GDM1 (cell line): ENCODE measurements at regions not wholly inside any gene's neighbourhood (a gene's known extent, or its start where the extent isn't known, plus 50 kb on each side); places are given as distances from the start of the nearest gene placed in this dataset.
"Not testable (repeated sequence)": the region's sequence is repeated elsewhere in the genome, so short reads cannot be mapped to it uniquely, and the experiment has no call there.

Experiments used
- DNase-seq: peaks from one replicate; lab custom pipeline; 2025; lab: John Stamatoyannopoulos, UW

DNA sequence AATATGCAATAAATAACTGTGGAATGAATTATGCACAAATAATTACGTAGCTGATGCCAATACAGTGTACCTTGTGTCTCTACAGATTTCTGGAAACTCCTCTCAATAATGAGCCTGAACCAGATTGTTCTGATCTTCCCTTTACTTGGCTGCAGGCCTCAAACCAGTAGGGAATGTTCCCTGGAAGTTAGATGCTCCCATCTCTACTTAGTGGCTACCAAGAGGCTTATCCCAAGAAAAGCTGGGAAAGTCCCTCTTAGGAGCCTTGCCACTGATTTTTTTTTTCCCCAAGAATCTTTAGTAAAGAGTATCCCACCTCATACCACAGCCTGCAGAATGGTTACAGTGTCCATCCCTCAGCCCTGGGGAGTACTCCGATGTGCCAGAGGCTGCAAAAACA, 702.1 kb downstream of the RFPL4B start:
- DNase-seq: no peak

GRCh38 chr6:113050010-113050858, 703.1 kb downstream of the RFPL4B start:
- DNase-seq: no peak

DNA sequence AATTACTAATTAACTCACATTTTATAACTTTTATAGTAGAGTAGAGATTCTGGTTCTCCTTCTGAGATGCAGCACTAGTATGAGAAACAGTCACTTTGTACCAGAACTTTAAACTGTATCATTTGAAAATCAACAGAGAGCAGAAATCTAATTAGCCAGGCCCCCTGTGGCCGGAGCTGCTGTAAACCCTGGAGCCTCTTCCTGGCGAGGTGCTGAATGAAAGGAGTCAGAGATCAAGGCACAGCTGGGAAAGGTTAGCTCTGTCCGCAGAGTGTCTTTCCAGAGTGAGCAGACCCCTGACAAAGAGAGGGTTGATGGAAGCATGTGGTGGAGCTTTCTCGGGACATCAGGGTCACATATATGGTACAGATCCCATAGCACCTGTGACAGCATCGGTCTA, 703.8 kb downstream of the RFPL4B start:
- no peak for DNase-seq

- DNase-seq: no peak
Observed at GRCh38 chr6:113052506-113052905, 705.4 kb downstream of the RFPL4B start.

DNA sequence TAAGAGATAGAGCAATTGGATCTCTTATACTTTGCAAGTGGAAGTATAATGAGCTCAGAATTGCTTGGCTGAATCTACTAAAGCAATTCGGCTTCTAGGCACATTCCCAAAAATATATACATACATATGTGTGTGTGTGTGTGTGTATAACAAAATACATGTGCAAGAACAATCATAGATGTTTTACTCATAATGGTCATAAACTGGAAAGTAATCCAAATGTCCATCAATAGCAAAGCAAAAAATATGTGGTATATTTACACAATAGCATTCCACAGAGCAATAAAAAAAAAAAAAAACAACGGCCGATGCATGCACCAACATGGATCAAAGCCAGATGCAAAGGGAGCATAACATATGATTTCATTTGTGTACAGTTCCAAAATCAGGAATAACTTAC, 707.9 kb downstream of the RFPL4B start:
- DNase-seq: no peak

- no peak for DNase-seq
Observed at GRCh38 chr6:113055998-113056397, 708.9 kb downstream of the RFPL4B start.

GRCh38 chr6:113057567-113058053, 710.5 kb downstream of the RFPL4B start:
- DNase-seq: no peak

GRCh38 chr6:113060664-113061063, 713.5 kb downstream of the RFPL4B start:
- DNase-seq: no peak

- DNase-seq: no peak
Observed at GRCh38 chr6:113065611-113066010, 718.5 kb downstream of the RFPL4B start.

- no peak for DNase-seq
Observed at GRCh38 chr6:113067612-113068275, 720.6 kb downstream of the RFPL4B start.

DNA sequence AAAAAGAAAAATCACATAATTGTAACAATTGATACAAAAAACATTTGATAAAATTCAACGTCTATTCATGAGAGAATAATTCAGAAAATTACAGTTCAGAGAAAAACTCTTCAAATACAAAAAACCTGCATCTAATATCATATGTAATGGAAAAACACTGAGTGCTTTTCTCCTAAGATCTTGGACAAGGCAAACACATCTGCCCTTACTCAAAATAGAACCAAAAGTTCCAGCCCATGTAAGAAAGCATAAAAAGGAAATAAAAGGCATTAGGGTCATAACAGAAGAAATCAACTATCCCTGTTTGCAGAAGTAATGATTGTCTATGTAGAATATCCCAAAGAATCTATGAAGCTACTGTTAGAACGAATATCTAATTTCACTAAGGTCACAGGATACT, 721.4 kb downstream of the RFPL4B start:
- DNase-seq: no peak

DNA sequence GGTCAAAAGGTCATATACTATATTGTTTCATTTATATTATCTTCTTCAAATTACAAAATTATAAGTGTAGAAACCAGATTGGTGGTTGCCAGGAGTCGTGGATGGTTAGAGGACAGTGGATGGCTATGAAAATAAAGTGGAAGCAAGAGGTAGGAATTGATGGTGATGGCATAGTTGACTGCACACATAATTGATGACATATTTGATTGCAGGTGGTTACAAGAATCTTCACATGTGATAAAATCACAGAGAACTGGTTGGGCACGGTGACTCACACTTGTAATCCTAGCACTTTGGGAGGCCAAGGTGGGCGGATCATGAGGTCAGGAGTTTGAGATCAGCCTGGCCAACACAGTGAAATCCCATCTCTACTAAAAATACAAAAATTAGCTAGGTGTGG, 723.6 kb downstream of the RFPL4B start:
- DNase-seq: not testable (repeated sequence)

DNA sequence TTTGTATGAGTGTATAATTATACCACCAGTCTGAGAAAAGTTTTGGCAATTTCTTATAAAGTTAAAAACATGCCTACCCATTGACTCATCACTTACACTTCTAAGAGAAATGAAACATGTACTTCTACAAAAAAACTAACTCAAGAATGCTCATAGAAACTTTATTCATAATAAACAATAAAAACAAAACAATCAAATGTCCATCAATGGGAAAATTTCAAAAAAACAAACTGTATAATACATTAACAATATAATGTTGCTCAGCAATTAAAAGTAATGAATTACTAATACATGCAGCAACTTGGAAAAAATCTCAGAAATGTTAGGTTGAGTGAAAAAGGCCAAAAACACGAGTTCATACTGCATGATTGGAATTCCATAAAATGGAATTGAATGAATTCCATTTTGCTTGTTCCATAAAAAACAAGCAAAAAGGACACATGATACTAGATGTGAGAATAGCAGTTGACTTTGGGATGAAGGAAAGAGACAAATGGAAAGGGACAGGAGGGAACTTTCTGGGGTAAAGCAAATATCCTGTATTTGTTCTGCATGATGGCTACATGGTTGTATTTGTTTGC, 726.6 kb downstream of the RFPL4B start:
- DNase-seq: no peak

- DNase-seq: no peak
Observed at GRCh38 chr6:113076116-113076515, 729.0 kb downstream of the RFPL4B start.

DNA sequence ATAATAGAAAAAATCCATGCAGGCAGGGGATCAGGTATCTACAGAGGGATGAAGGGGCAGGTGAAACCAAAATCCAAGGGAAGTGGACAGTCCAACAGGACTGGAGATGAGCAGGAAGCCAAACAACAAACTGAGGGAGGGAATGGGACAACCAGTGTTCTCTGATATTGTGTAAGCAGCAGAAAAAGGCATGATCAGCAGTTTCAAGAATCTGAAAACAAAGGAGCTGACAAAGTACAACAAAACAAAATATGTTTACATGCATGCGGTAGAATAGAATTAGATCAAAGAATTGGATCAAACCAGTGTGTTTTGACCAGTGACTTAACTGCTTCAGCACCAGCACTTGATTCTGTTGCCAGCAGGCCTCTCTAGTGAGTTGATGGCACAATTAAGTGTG, 729.7 kb downstream of the RFPL4B start:
- DNase-seq: no peak

DNA sequence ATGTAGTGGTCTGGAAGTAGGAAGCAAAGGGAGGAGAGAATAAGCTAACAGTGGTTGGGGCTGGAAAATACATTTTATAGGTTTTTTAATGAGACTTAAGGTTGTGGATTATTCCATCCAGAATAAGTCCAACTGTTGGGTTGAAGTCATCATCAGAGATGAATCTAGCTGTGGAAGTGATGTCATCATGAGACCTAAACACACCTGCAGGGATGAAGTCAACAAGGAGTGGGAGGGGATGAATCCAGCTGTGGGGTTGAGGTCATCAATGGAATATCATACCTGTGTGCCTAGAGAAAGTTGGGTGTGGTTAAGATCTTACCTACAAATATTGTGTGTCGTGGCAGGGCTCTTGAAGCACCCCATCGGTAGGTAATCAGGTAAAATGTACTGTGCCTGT, 730.7 kb downstream of the RFPL4B start:
- no peak for DNase-seq

DNA sequence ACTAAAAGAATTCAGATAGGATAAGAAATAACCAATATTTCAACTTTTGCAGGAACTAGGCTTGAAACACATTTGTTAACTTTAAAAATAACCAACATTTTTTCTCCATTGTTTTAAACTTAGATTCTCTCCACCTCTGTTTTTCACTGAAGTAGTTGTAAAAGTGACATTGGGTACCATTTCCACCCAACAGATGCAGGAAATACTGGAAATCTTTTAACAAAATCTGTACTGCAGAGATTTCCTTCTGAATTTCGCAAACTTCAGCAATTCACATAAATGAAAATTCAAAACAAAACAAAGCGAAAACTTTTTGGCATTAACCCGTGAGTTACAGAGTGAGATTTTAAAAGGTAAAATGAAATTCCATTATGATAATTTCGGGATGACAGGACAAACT, 731.7 kb downstream of the RFPL4B start:
- DNase-seq: no peak

DNA sequence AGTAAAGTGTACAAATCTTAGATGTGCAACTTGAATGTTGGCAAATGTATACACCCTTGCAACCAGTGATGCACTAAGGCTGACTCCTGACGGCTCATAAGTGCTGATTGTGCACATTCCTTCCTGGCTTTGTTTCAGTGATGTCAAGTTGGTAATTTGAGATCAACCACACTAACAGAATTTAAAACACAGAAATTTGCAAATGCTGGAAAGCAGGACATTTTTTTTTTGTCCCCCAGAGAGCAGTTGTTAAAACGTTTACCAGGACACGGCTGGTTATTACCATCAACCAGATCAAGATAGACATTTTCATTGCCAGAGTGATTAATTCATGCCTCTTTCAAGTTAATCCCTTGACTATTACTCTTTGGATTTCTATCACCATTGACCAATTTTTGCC, 735.6 kb downstream of the RFPL4B start:
- DNase-seq: no peak

GRCh38 chr6:113083947-113084346, 736.8 kb downstream of the RFPL4B start:
- DNase-seq: no peak

- DNase-seq: no peak
Observed at GRCh38 chr6:113089056-113089455, 741.9 kb downstream of the RFPL4B start.

DNA sequence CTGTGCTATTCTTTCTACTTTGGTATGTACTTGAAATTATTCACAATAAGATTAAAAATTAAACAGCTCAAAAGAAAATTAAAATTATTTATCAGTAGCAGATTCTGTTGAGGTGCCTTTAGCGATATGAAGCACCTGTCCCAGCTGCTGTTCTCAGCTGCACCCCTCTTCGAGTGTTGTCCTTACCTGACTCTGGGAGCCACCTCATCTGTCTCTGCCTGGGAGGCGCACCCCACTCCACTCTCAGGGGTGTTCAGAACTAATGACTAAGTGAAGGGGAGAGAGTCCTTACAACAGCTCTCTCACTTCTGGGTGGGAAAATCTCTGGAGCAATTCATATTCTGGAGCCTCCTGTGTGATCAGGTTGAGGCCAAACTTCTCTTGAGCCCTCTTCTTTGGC, 745.7 kb downstream of the RFPL4B start:
- no peak for DNase-seq

DNA sequence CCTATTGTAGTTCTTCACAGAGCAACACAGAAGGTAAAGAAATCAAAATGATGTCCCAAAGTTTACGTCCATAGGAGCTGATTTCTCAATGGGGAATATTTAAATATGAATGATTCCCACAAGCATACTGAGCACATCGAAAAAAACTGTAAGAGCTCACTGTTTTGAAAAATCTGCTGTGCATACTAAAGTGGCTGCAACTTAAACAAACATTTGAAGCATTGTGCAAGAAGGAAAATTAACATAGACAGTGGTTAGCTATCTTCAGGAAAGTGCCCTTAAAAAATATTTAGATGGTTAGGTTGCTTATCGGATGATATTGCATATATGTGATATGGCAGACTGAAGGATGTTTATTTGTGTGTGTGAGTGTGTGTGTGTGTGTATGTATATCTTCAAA, 747.6 kb downstream of the RFPL4B start:
- DNase-seq: no peak

- no peak for DNase-seq
Observed at GRCh38 chr6:113095841-113096240, 748.7 kb downstream of the RFPL4B start.
